Vagina (tissue), 2 donors: ENCODE measurements at regions not wholly inside any gene's neighbourhood (a gene's known extent, or its start where the extent isn't known, plus 50 kb on each side); places are given as distances from the start of the nearest gene placed in this dataset.

ENCODE experiments used
- DNase-seq, 2 donors: peaks; one replicate each; pipeline ENCODE4 v3.0.0-alpha.2; 2017; ENCODE audit errors: extremely low spot score in 2 of 2
- H3K27ac ChIP-seq: fragments of 200-600 bp; sonication (generic); one replicate; pipeline ENCODE4 v1.5.1; 2019
- H3K27me3 ChIP-seq: fragments of 200-600 bp; sonication (generic); one replicate; pipeline ENCODE4 v1.5.1; 2019
- H3K36me3 ChIP-seq, 2 donors: fragments of 200-600 bp; sonication (generic); one replicate each; pipeline ENCODE4 v1.5.1; 2017 to 2019
- H3K4me1 ChIP-seq: fragments of 200-600 bp; sonication (generic); one replicate; pipeline ENCODE4 v1.5.1; 2019
- H3K4me3 ChIP-seq, 2 donors: fragments of 200-600 bp; sonication (generic); 1 replicate in 1 of 2; 2 replicates in 1 of 2; pipeline ENCODE4 v1.5.1; 2016 to 2019
- H3K9me3 ChIP-seq: fragments of 200-600 bp; sonication (generic); one replicate; pipeline ENCODE4 v1.5.1; 2019
- CTCF ChIP-seq, 3 experiments: fragments of 450-650 bp in 2 of 3; fragments of 200-600 bp in 1 of 3; sonication (generic) in 1 of 3; IDR thresholded peaks; one replicate each; pipeline ENCODE4 v1.5.1; 2017 to 2019; ENCODE audit warnings: antibody characterized with exemption in 3 of 3, mild to moderate bottlenecking in 2 of 3, moderate library complexity in 2 of 3
- POLR2A ChIP-seq, 2 donors: fragments of 450-650 bp; IDR thresholded peaks; one replicate each; pipeline ENCODE4 v1.6.1; 2017; ENCODE audit warnings: antibody characterized with exemption in 2 of 2, mild to moderate bottlenecking in 2 of 2, moderate library complexity in 2 of 2
- POLR2AphosphoS5 ChIP-seq, 2 donors: sonication (generic); formaldehyde crosslinking; IDR thresholded peaks; one replicate each; pipeline ENCODE4 v1.9.0; 2017; ENCODE audit warnings: antibody characterized with exemption in 2 of 2, mild to moderate bottlenecking in 2 of 2, low read depth in 1 of 2; ENCODE audit not compliant: insufficient read depth in 1 of 2
- intact Hi-C: fragments of 100-400 bp; cut with DNase I; formaldehyde crosslinking; loops from one replicate; pipeline ENCODE4 v1.15.1; 2023

DNA sequence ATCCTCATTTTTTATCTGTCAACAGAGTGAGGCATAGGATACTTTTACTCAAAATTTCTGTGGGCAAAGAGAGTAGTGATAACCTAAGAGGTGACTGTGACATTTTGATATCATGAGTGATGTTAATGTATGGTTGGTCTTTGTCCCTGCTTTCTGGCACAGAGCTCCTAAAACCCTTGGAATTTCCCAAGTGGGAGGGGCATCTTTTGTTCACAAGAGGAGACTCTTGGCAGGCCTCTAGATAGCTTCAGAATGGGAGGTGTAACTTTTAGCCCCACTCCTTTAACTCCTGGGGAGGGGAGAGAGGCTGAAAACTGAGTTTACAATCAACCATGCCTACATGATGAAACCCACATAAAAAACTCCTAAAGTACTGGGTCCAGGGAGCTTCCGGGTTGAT, 527.8 kb downstream of the RFPL4B start:
- Histone ChIP-seq H3K27ac (no peak overlapping the region), H3K36me3 (no peaks in the 10 kb centered on the region), H3K4me1 (peaks cover 7% of the 10 kb centered on the region), H3K27me3 (no peaks in the 10 kb centered on the region), H3K9me3 (no peaks in the 10 kb centered on the region), H3K4me3 (no peak overlapping the region)
- no peak for DNase-seq
- intact Hi-C loops, result no loop called here
- TF ChIP-seq CTCF (IDR thresholded peaks at IDR 0.05) (no peak), POLR2AphosphoS5 (IDR thresholded peaks at IDR 0.05; ENCODE audit: insufficient read depth in 1 of 2, low read depth in 1 of 2) (no peak), POLR2A (IDR thresholded peaks at IDR 0.05) (no peak)

- intact Hi-C loops, result no loop called here
- H3K4me1 ChIP-seq, result peaks cover 11% of the 10 kb centered on the region
- no peaks in the 10 kb centered on the region for H3K36me3 ChIP-seq
- no peak overlapping the region for H3K27ac ChIP-seq
- TF ChIP-seq CTCF (IDR thresholded peaks at IDR 0.05), result no peak
- TF ChIP-seq POLR2AphosphoS5 (IDR thresholded peaks at IDR 0.05; ENCODE audit: insufficient read depth in 1 of 2, low read depth in 1 of 2), result no peak
- TF ChIP-seq POLR2A (IDR thresholded peaks at IDR 0.05), result no peak
- no peak for DNase-seq
- no peak overlapping the region for H3K4me3 ChIP-seq
- H3K9me3 ChIP-seq, result no peaks in the 10 kb centered on the region
- no peaks in the 10 kb centered on the region for H3K27me3 ChIP-seq
These were observed 530.3 kb downstream of the RFPL4B start for GRCh38 chr6:112877134-112878100.

GRCh38 chr6:112879920-112880413, 532.8 kb downstream of the RFPL4B start:
- H3K9me3 ChIP-seq, result no peaks in the 10 kb centered on the region
- no peaks in the 10 kb centered on the region for H3K36me3 ChIP-seq
- no peak overlapping the region for H3K4me3 ChIP-seq
- no peak for DNase-seq
- intact Hi-C loops, result no loop called here
- TF ChIP-seq POLR2AphosphoS5 (IDR thresholded peaks at IDR 0.05; ENCODE audit: insufficient read depth in 1 of 2, low read depth in 1 of 2) (no peak), POLR2A (IDR thresholded peaks at IDR 0.05) (no peak), CTCF (IDR thresholded peaks at IDR 0.05) (no peak)
- H3K27ac ChIP-seq, result no peak overlapping the region
- no peaks in the 10 kb centered on the region for H3K27me3 ChIP-seq
- peaks cover 11% of the 10 kb centered on the region for H3K4me1 ChIP-seq

GRCh38 chr6:112881027-112881426, 533.9 kb downstream of the RFPL4B start:
- Histone ChIP-seq H3K27ac (no peak overlapping the region), H3K27me3 (no peaks in the 10 kb centered on the region), H3K4me1 (peaks cover 11% of the 10 kb centered on the region), H3K4me3 (no peak overlapping the region), H3K36me3 (no peaks in the 10 kb centered on the region), H3K9me3 (no peaks in the 10 kb centered on the region)
- no peak for DNase-seq
- intact Hi-C loops, result no loop called here
- no peak for TF ChIP-seq CTCF (IDR thresholded peaks at IDR 0.05)
- no peak for TF ChIP-seq POLR2A (IDR thresholded peaks at IDR 0.05)
- no peak for TF ChIP-seq POLR2AphosphoS5 (IDR thresholded peaks at IDR 0.05; ENCODE audit: insufficient read depth in 1 of 2, low read depth in 1 of 2)
